ENCODE measurements at regions not wholly inside any gene's neighbourhood (a gene's known extent, or its start where the extent isn't known, plus 50 kb on each side); places are given as distances from the start of the nearest gene placed in this dataset.
"Not testable (repeated sequence)": the region's sequence is repeated elsewhere in the genome, so short reads cannot be mapped to it uniquely, and the experiment has no call there.

DNA sequence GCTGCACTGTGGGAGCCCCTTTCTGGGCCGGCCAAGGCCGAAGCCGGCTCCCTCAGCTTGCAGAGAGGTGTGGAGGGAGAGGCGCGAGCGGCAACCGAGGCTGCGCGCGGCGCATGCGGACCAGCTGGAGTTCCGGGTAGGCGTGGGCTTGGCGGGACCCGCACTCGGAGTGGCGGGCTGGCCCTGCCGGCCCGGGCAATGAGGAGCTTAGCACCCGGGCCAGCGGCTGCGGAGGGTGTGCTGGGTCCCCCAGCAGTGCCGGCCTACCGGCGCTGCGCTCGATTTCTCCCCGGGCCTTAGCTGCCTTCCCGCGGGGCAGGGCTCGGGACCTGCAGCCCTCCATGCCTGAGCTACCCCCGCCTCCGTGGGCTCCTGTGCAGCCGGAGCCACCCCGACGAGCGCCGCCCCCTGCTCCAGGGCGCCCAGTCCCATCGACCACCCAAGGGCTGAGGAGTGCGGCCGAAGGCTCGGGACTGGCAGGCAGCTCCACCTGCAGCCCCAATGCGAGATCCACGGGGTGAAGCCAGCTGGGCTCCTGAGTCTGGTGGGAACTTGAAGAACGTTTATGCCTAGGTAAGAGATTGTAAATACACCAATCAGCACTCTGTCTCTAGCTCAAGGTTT, 777.9 kb downstream of the CDH11 start:
- DNase-seq = not testable (repeated sequence)

DNA sequence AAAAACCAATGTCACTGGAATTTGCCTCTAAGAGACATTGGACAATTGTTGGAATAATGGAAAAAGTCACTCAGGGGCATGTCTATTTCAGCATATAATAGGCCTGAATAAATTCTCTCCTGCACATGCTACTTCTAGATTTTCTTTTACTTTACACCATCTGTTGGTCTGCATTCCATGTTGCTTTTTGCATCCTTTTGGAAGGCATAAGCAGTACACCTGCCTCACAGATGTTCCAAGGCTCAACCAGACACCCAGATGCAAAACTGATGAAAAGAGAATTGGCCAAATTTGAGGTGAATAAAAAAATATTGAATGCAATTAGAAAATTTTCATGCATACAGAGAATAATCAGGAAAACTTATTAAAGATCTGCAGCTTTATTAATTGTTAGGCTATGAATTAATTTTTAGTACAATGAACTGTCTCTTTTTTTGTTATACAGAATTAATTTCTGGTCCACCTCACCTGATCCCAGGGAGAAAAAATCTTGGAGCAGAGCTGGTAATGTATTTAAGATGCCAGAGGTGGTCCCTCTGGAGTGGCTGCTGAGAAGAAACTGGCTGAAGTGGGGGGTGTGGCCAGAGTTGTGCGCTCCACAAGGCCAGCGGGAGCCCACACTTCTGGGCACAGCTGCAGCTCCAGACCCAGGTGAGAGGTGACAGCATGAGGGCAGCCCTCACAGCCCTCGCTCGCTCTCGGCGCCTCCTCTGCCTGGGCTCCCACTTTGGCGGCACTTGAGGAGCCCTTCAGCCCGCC, 778.6 kb downstream of the CDH11 start:
- DNase-seq = no peak

DNA sequence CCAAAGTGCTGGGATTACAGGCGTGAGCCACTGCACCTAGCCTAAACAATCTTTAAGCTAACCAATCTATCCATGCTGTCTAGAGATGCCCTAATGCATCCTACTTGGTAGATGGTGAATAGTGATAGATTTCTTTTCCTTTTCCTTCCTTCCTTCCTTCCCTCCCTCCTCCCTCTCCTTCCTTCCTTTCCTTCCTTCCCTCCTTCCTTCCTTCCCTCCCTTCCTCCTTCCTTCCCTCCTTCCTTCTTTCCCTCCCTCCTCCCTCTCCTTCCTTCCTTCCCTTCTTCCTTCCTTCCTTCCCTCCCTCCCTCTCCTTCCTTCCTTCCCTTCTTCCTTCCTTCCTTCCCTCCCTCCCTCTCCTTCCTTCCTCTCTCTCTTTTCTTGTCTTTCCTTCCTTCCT, 780.5 kb downstream of the CDH11 start:
- not testable (repeated sequence) for DNase-seq

DNA sequence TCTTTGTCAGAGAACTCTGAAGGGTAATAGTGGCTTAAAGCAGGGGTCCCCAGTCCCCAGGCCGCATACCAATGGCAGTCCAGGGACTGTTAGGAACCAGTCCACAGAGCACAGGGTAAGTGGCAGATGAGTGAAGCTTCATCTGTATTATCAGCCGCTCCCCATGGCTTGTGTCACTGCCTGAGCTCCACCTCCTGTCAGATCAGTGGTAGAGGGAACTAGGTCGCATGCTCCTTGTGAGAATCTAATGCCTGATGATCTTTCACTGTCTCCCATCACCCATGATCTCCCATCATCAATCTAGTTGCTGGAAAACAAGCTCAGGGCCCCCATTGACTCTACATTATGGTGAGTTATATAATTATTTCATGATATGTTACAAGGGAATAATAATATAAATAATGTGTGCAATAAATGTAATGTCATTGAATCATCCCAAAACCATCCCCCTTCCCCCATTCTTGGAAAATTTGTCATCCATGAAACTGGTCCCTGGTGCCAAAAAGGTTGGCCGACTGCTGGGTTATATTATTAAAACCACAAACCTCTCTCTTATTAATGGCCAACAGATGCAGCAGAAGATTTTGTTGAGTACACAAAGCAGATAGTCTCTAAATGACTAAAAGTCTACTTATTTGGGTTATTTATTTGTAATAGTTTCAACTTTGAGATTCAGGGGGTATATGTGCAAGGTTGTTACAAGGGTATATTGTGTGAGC, 782.7 kb downstream of the CDH11 start:
- DNase-seq = no peak

DNA sequence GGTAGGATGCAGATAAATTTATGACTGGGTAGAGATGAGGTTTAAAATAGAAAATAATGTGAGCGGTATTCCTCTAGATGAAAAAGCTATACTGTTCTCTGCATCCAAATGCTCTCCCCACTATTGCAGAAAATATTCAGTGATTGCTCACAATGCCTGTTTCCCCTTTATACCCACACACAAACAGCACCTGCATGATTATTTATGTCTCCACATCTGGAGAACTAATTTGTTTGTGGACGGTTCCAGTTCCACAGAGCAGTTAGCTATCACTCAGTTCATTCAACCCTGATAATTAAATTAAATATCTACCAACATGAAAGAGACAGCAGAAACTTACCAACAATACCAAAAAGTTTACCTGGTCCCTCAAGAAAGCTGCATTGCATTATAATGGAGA, 800.0 kb downstream of the CDH11 start:
- DNase-seq = no peak

DNA sequence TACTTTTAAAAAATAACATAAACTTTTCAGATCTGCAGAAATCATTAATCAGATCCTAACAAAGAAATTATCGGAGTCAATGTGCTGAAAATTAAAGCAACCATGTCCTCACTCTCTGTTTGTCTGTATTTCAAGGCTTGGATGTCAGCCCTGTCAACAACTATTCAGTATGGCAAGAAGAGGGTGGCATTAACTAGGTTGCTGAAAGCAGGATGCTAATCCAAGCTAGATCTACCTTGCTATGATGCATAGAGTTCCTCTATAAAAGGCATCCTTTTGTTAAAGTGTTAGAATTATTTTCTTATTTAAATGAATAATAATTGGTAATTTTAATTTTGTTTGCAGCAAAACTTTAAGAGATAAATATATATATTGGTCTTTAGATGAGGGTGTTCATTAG, 800.8 kb downstream of the CDH11 start:
- DNase-seq = no peak

DNA sequence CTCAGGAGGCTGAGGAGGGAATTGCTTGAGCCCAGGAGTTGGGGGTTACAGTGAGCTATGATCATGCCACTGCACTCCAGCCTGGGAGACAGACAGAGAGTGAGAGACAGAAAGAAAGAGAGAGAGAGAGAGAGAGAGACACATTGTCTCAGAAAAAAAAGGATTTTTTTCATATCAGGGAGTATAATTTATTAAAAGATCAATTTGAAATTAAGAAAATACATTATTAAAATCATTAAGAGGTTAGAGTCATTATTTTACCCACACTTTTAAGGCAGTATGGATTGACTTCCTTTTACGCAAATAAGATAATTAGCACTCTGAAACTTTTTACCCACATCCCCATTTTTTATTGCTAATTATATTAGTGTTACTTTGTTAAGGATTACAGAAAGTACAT, 804.3 kb downstream of the CDH11 start:
- DNase-seq = no peak

DNA sequence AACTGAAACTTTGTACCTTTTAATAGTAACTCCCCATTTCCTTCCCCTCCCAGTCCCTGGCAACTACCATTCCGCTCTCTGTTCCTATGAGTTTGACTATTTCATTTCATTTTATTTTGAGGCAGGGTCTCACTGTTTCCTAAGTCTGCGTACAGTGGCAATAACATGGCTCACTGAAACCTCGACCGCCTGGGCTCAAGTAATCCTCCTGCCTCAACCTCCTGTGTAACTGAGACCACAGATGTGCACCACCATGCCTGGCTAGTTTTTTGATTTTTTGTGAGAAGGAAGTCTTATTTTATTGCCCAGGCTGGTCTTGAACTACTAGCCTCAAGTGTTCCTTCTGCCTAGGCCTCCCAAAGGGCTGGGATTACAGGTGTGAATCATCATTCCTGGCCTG, 808.1 kb downstream of the CDH11 start:
- no peak for DNase-seq

DNA sequence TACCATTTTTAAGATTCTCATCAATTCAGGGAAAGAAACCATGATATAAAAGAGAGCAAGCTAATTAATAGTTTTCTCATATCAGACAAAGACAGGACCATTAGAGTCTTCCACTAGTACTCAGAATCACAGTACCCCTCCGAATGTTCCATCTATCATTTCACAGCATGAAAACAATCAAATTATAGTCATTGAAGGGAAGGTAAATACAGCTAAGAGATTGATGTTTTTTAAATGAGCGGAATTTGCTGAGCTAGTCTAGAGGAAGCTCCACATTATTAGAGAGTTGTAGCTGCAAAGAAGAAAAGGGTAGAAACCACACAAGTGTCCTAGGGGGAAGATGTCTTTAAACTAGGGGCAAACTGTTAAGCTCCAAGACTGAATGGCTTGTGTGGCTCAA, 808.9 kb downstream of the CDH11 start:
- DNase-seq = no peak

DNA sequence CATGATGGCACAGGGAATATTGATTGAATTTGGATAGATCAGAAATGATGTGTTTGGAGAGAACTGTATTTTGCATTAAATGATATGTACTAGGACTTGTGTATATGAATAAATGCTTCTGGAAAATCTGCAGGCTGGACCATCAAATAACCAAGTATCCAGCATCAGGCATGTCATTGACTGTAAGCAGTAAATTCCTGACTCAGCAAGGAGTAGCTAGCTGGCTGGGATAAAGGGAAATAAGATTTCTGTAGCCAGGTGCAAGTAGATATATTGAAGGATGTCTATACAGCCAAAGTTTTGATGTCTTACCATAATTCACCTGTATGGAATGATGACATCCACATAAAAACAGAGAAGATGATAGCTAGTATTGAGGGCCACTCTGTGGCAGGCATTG, 809.6 kb downstream of the CDH11 start:
- no peak for DNase-seq

DNA sequence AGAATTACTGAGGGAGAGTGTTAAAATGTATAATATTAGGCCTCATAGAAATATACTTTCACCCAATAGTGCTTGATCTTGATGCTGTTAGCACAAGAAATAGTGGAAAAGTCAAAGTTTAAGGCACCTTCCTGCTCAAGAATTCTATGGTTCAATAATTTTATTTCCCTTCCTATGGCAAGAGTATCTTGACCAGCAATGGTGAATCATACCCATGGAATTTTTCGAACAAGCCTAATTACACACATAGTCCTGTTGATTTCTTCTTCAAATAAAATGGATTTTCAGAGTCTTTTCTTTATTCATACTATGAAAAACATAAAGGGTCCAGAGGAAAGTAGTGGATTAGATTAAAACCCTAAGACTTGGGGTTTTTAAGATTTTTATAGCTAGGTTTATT, 810.6 kb downstream of the CDH11 start:
- DNase-seq = no peak

DNA sequence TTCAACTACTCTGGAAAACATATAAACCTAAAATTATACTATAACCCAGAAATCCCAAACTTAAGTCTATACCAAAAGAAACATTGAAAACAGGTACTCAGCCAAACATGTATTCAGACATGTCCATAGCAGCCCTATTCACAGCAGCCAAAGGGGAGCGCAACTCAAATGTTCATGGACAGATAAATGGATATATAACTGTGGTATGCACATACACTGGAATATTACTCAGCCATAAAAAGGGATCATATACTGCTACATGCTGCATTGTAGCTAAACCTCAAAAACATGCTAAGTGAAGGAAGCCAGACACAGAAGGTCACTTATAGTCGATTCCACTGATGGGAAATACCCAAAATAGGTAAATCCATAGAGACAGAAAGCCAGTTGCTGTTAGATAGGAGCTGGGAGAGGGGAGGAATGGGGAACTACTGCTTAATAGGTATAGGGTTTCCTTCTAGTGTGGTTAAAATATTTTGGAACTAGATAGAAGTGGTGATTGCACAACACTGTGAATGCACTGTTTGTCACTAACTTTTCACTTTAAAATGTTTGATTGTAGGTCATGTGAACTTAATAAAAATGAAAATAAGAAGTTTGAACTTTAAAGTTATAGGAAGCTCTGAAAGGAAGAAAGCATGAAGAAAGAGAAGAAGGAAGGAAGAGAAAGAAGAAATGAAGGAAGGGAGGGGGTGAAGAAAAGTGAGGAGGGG, 812.3 kb downstream of the CDH11 start:
- no peak for DNase-seq

DNA sequence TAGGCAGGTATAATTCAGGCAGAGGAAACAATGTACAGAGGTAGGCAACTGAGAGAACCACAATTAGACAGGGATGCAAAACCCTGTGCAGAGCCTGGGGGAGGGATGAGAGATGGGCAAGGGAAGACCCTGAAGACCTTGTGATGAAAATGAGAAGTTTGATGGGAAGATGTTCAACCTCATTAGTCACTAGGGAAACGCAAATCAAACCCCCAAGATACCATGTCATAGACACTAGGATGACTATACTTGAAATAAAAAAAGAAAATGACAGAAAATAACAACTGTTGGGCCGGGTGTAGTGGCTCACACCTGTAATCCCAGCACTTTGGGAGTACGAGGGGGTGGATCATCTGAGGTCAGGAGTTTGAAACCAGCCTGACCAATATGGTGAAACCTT, 813.1 kb downstream of the CDH11 start:
- no peak for DNase-seq

DNA sequence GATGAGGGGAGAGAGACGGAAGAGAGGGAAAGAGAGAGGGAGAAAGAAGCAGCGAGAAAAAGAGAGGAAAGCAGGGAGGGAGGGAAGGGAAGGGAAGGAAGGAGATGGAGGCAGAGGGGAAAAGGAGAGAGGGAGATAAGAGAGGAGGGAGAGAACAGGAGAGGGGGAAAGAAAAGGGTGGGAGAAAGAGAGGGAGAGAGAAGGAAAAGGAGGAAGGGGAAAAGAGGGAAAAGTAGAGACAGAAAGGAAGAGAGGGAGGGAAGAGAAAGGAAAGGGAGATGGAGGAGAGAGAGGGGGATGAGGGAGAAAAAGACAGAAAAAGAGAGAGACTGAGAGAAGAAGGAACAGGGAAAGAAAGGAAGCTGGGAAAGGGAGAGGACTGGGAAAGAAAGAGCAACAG, 814.4 kb downstream of the CDH11 start:
- no peak for DNase-seq

DNA sequence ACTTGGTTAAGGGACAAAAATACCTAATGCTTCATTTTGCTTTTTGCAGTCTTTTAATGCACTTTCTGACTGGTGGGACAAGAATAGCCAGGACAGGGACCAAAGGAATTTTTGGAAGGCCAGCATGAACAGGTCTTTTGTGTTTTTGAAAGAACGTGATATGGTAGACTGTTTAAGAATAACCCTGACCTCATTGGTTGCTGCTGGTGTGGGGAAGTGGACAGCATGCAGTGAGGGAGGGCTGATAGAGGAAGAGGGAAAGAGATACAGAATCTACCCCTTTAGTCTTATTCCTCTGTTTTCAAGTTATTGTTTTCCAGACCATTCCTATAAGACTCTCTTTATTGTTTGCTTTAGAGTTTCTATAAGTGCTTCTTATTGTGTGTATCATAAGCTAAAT, 816.2 kb downstream of the CDH11 start:
- DNase-seq = no peak

DNA sequence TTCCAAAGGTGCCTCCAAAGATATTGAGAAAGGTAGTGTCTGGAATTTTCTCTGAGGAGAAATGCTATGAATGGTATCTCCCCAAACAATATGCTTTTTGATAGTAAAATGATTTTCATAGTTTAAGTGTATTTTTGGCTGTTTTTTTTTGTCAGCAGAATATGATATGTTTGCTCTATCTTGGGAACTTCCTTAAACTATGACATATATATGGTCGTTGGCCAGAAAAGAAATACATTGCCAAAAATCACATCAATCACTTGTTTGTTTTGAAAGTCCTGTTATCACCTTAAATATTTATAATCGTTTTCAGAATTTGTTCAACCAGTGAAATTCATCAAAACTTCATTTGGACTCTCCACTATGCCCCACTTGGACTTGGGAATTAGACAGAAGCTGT, 816.9 kb downstream of the CDH11 start:
- no peak for DNase-seq

DNA sequence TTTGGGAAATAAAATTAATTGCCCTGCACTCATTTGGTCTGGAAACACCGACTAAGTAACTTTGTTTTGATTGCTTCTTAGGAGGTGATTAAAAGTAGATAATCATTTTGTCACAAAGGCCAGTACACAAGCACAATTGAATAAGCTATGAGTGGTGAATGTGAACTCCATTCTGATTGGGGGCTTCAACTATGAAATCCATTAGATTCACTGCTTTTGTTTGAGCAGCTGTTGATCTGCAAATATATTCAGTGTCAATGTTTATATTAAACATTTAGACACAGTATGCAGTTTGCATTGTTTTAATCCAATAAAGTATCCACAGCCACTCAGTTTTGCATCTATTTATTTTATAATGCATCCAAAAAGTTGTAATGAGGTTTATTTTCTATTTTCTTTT, 817.5 kb downstream of the CDH11 start:
- DNase-seq = peak; percentile 29 to 33

DNA sequence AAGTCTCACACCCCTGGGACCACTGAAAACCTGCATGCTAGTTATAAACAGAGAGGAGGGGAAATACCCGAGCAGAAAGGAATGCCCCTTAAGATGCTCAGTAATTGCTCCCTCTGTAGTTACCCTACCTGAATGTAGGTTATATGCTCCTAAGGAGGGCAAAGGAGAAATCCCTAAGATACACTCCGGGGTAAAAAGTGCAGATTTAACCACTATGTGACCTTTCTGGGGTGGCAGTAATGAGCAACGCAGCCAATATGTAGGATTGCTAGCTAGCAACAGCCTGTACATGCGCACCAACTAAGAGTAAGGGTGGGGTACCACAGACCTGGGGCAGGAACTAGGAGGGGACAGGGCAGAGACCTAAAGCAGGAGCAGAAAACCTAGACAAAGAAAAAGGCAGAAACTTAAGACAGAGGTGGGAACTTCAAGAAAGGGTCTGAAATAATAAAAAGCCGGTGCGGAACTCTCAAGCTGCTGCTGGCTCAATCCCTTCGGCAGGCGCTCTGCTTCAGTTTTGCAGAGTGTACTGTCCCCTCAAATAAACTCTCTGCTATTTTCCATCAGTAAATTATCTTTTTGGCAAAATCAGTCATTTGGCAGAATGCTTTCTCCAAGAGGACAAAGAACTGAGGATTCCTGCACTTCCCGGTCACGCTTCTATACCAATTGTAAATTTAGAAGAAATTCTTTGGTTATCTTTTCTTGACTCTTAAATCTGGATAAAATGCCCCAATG, 823.8 kb downstream of the CDH11 start:
- no peak for DNase-seq

DNA sequence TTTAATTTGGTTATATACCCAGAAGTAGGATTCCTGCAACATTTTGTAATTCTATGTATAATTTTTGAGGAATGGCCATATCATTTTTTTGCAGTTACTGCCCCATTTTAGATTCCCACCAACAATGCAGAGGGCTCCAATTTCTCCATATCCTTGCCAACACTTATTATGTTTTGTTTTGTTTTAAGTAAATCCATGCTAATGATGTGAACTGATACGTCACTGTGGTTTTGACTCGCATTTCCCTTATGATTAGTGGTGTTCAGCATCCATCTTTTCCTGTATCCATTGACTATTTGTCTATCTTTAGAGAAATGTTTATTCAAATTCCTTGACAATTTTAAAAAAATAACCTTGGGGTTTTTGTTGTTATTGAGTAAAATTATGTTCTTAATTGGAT, 826.4 kb downstream of the CDH11 start:
- no peak for DNase-seq

DNA sequence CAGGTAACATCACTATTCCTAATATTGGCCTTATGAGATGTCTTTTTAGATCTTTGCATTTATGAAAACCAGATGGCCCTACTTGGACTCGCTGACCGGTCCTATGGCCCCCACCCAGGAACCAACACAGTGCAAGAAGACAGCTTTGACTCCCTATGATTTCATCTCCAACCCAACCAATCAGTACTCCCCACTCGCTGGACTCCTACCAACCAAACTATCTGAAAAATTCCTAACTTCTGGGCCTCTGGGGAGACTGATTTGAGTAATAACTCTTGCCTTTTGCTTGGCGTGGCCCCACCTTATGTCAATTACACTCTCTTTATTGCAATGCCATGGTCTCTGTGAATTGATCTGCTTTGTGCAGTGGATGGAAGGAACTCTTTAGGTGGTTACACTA, 828.9 kb downstream of the CDH11 start:
- DNase-seq = no peak

DNA sequence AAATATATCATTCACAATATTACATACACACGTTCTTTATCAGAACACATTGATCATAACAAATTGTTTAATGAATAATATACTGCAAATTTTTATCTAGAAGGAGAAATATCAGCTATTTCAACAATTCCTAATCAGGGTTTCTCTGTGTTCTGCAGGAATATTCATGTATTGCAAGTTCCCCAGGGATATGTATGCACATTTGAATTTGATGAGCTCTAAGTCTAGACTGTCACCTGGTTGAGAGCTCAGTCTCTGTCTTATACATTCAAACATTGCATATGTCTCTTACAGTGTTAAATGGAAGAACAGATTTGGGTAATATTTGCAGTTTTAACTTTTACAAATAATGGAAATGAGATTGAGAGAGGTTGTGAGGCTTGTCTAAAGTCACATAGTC, 829.7 kb downstream of the CDH11 start:
- no peak for DNase-seq

DNA sequence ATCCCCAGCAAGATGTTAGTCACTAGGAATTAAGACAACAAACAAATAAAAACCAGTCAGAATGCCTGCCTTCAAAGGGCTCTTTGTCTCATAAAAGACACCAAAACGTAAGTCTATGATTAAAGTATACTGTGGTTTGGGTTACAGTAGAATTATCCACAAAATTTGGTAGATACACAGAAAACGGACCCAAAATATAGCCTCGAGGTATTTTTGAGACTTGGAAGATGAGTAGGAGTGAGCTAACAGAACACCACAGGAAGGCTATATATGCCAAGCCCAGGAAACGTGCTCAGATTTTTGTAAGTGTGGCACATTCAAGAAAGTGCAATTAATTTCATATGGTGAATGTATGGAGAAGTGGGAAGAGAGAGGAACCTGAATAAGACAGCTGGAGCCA, 831.4 kb downstream of the CDH11 start:
- DNase-seq = no peak
